ENCODE measurements at regions not wholly inside any gene's neighbourhood (a gene's known extent, or its start where the extent isn't known, plus 50 kb on each side); places are given as distances from the start of the nearest gene placed in this dataset.

DNA sequence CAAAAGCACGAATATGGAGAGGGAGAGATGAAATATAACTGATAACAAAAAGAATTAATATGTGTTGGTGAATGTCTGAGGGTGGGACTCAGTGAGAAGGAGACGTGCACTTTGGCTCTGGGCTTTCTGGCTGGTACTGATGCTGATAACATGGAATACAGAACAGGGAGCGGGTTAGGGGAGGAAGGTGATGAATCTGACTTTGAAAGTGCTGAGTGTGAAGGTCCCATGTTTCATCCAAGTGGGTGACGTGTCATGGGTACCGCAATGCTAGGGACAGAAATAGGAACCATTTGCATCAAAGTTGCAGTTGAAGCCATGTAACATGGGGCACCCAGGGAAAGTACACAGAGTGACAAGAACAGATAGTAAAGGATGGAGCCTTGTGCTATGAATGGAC lies 236.6 kb upstream of the MYO3A start:
- TF ChIP-seq ZNF8 (CRISPR knock-in tag; IDR thresholded peaks at IDR 0.05) = no peak
- no peak for TF ChIP-seq ESRRG (CRISPR knock-in tag; IDR thresholded peaks at IDR 0.05)
- no peak for TF ChIP-seq RARB (CRISPR knock-in tag; IDR thresholded peaks at IDR 0.05)
- TF ChIP-seq, protein P1, sequence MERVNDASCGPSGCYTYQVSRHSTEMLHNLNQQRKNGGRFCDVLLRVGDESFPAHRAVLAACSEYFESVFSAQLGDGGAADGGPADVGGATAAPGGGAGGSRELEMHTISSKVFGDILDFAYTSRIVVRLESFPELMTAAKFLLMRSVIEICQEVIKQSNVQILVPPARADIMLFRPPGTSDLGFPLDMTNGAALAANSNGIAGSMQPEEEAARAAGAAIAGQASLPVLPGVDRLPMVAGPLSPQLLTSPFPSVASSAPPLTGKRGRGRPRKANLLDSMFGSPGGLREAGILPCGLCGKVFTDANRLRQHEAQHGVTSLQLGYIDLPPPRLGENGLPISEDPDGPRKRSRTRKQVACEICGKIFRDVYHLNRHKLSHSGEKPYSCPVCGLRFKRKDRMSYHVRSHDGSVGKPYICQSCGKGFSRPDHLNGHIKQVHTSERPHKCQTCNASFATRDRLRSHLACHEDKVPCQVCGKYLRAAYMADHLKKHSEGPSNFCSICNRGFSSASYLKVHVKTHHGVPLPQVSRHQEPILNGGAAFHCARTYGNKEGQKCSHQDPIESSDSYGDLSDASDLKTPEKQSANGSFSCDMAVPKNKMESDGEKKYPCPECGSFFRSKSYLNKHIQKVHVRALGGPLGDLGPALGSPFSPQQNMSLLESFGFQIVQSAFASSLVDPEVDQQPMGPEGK (CRISPR knock-in tag; IDR thresholded peaks at IDR 0.05; ENCODE audit: borderline replicate concordance) = no peak
- no peak for TF ChIP-seq CSDC2 (CRISPR knock-in tag; IDR thresholded peaks at IDR 0.05)
- no peak for TF ChIP-seq ZFP30 (CRISPR knock-in tag; IDR thresholded peaks at IDR 0.05)
- TF ChIP-seq ISL1 (CRISPR knock-in tag; IDR thresholded peaks at IDR 0.05) = no peak
- no peak for TF ChIP-seq TOX (CRISPR knock-in tag; IDR thresholded peaks at IDR 0.05; ENCODE audit: borderline replicate concordance)

Data from SK-N-SH treated with all-trans-retinoic acid at 6 μM for 48 hours (cell line).